NOMO-1 (cell line): ENCODE measurements at regions not wholly inside any gene's neighbourhood (a gene's known extent, or its start where the extent isn't known, plus 50 kb on each side); places are given as distances from the start of the nearest gene placed in this dataset.
"Not testable (repeated sequence)": the region's sequence is repeated elsewhere in the genome, so short reads cannot be mapped to it uniquely, and the experiment has no call there.

Experiments
- DNase-seq, 2 experiments: peaks; one replicate each; lab custom pipeline; 2025; ENCODE audit not compliant: unreplicated experiment in 2 of 2; lab: John Stamatoyannopoulos, UW

DNA sequence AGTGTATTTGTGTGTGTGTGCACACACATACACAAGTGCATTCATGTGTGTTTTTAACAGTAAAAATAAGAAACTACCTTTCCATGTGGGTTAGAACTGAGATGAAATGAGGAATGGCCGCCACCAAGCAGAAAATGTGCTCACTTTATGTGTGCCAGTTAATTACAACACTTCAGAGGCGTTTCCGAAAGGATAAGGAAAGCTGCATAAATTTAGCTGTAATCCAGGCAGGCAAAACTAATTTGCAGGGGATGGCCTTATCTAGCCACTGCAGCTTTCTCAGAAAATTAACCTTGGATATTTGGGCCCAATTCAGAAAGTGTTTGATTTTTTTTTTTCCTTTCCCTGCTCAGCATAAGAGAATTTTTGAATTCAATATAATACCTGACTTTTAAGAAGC, 328.8 kb upstream of the PHF14 start:
- no peak for DNase-seq

DNA sequence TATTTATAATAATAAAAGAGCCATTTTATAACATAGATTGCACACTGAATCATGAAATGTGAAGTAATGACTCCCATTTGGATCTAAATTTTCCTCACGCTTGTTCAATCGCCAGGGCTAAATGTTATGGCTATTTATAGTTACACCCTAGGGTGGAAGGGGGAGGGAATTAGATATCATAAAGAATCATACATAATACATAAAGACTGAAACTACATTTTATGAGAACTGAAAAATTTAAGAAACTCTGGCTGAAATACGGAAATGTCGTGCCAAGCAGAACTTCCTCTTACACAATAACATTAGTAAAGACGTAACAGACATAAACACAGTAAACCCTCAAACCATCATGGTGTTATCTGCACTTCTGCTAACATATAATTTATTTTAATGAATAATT, 327.5 kb upstream of the PHF14 start:
- DNase-seq = peak; percentile 52 to 81

DNA sequence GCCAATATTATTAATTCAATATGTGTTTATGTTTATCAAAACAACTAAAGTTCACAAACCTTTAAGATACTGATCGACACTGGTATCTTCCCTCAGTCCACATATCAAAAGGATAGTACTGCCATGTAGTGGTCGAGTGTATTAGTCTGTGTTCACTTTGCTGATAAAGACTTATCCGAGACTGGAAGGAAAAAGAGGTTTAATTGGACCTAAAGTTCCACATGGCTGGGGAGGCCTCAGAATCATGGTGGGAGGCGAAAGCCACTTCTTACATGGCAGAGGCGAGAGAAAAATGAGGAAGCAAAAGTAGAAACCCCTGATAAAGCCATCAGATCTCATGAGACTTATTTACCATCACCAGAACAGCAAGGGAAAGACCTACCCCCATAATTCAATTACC, 325.4 kb upstream of the PHF14 start:
- DNase-seq = no peak

DNA sequence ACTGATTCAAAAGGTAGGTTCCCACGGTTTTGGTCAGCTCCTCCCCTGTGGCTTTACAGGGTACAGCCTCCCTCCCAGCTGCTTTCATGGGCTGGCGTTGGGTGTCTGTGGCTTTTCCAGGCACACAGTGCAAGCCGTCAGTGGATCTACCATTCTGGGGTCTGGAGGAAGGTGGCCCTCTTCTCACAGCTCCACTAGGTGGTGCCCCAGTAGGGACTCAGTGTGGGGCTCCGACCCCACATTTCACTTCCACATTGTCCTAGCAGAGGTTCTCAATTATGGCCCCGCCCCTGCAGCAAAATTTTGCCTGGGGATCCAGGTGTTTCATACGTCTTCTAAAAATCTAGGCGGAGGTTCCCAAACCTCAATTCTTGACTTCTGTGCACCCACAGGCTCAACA, 324.6 kb upstream of the PHF14 start:
- not testable (repeated sequence) for DNase-seq

DNA sequence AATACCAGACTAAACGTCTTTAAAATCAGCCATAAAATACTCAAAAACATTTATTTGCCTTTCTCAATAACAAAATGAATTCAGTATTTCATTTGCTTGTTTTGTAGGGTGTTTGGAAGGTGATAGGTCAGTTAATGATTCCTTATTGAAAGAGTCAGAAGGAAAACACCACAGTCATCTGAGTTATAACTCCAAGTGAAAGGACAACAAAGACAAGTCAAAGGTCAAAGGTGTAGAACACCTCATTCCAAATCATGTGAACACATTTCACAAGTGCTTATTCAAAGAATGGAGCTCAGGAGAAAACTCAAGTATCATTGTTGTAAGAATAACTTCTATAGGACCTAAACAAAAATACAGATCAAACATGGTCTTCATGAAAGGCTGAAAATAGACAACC, 318.6 kb upstream of the PHF14 start:
- no peak for DNase-seq

DNA sequence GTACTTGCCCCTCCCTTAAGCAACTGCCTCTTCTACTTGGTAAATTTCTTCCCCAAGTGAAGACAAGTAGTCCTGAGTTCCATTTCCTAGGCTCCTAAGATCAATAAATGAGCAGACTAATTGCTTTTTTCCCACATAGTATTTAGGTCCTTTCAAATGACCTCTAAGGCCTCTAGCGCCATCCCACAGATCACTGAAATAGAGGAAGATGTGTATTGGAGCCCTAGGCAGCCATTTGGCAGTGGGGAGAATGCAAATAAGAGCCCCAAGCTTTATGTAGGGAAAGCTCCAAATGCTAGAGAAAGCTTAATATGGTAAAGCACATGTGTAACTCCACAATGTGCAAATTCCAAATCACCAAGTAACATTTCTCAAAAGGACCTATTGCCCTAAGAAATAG, 316.5 kb upstream of the PHF14 start:
- no peak for DNase-seq

DNA sequence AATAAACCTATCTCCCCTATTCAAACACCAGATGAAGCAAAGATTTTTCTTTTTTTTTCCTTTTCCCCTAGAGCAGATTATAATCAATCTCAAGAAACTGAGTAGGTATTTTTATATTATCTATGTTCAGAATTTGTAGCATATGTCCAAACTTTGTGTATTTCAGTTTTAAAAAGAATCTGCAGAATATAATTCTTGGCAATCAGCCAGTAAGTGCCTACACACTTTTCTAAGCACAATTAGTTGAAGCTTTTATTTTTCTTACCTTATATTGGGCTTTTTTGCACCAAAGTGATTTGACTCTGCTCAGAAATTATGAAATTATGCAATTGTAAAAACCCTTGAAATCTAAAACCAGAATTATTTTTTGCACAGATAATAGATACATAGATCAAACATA, 315.8 kb upstream of the PHF14 start:
- no peak for DNase-seq

DNA sequence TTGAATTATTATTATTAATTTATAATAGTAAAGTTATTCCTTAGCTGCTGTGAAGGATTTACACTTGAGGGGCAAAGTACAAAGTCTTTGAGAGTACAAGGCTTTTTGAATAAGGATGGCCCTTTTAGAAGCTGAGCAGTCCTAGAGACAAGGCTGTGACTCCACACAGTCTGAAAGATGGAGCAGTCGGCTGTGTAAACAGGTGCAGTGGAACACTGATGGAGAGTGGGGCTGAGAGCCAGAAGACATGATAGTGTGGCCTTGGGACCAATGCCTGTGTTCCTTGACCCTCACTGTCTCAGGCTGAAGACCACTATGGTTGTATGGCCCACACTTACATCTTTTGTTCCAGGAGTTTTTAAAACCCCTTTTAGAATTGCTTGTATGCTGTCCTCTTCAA, 311.2 kb upstream of the PHF14 start:
- no peak for DNase-seq

DNA sequence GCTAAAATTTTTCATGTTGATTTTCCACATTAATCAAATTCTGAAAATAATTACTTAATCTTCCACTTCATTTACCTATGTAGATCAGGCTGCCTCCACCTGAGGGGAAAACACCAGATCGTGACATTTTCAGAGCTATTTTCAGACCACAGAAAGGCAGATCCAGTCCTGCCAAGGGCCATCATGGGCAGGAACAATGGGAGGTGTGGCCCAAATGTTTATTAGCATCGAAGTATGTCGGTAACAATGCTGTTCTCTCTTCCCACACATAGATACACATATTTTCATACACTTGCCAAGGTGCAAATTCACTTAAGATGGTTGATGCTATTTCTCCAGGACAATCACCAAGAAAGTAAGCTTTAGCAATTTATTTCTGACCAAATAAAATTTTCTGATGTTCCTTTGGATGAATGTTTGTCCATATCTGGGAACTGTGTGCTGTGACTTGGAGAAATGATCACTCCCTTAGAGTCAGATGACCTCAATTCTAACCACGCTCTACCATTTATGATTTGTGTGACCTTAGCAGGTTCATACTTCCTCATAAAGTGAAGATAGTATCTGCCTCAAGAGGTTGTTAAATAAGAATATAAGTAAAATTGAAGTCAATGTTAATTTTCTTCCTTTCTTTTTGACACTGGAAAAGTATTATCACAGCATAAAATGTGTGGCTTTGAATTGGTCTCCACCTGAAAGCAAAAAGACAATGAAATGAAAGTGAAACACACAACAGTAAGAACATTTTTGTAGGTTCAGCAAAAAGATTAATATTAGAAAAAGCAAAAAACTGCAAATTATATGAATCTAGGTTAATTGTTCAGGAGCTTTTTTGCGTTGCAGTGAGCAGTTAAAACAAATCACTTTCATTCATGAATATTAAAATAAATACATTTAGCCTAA, 310.4 kb upstream of the PHF14 start:
- DNase-seq = no peak

DNA sequence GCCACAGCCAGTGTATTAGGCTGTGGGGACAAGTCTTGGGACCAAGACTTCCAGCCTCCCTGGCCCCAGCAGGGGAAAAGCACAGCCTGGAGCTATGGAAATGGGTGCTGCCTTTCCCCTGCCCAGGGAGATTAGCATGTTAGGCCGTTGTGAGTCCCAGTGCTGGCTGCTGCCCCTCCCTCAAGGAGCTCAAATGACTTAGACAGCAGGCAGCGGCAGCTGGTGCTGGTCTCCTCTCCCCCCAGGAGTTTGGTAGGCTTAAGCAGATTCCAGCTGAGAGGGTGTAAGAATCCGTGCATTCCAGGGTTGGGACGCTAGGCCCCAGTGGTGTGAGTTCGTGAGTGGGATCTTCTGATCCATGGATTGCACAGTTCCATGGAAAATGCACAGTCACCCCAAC, 301.5 kb upstream of the PHF14 start:
- no peak for DNase-seq

DNA sequence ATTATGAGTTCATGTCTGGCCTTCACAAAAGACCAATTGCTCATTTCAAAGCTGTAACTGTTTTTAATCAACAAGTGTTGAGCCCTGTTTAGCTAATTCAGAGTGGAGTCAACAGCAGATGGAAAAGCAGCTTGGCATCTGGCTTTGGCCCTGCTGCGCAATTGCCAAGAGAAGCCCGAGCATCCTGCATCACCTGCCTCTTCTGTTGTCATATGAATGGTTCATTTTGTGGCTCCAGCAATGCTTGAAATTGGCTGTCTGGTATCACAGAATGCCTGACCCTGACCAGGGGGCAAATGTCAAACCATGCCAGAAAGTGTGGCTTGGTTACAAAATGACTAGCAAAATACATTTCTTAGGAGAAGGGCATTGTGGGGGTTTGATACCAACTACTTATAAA, 296.5 kb upstream of the PHF14 start:
- DNase-seq = no peak

DNA sequence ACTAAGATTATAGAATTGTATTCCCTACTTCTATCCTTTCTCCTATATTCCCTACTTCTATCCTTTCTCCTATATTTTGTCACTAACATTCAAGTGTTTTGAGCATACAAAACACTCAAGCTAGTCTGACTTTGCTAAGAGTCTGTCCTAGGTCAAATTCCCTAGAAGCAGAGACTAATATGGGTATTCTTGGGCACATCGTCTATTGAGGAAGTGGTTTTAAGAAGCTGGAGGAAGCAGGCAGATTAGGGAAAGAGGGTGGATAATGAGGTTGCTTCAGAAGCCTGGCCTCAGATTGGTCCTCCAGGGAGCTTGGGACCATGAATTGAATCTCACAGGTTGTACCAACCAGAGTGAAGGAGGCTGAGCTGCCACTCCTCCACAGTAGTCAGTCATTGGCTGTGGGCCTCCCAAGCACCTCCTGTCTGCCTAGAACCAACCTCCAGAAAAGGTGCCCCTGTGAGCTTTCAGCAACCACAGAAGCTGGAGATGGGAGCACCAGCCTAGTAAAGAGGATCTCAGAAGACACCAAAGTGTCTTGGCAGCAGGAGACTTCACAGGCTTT, 295.9 kb upstream of the PHF14 start:
- no peak for DNase-seq

DNA sequence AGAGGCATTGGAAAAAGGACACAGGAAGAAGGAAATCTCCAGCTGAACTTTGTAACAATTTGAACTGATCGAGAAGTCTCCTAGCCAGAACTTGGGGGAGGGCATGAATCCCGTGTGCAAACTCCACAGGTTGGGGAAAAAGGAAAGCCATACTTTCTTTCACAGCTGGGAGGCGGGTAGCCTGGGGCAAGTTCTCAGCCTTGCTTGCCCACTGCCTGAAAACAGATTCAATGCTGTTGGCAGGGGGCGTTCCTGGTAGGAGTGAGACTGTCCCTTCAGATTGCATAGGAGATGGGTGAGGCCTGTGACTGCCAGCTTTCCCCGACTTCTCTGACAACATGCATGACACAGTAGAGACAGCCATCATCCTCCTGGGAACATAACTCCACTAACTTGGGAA, 289.1 kb upstream of the PHF14 start:
- no peak for DNase-seq

DNA sequence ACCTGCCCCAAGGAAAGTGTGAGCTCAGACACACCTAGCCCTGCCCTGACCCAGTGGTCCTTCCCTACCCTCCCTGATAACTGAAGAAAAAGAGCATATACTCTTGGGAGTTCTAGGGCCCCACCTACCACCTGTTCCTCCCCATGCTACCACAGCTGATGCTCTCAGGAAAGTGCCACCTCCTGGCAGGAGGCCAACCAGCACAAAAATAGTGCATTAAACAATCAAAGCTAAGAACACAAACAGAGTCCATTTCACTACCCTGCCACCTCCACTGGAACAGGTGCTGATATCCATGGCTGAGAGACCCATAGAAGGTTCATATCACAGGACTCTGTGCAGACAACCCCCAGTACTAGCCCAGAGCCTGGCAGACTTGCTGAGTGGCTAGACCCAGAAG, 288.6 kb upstream of the PHF14 start:
- no peak for DNase-seq

DNA sequence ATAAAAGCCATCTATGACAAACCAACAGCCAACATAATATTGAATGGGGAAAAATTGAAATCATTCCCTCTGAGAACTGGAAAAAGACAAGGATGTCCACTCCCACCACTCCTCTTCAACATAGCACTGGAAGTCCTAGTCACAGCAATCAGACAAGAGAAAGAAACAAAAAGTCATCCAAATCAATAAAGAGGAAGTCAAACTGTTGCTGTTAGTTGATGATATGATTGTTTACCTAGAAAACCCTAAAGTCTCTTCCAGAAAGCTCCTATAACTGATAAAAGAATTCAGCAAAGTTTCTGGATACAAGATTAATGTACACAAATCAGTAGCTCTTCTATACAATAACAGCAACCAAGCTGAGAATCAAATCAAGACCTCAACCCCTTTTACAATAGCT, 285.1 kb upstream of the PHF14 start:
- no peak for DNase-seq

DNA sequence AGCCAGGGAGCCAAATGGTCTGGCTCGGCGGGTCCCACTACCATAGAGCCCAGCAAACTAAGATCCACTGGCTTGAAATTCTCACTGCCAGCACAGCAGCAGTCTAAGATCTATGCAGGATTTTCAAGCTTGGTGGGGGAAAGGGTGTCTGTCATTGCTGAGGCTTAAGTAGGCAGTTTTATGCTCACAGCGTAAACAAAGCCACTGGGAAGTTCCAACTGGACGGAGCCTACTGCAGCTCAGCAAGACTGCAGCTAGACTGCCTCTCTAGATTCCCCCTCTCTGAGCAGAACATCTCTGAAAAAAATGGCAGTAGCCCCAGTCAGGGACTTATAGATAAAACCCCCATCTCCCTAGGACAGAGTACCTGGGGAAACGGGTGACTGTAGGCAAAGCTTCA, 277.6 kb upstream of the PHF14 start:
- no peak for DNase-seq

DNA sequence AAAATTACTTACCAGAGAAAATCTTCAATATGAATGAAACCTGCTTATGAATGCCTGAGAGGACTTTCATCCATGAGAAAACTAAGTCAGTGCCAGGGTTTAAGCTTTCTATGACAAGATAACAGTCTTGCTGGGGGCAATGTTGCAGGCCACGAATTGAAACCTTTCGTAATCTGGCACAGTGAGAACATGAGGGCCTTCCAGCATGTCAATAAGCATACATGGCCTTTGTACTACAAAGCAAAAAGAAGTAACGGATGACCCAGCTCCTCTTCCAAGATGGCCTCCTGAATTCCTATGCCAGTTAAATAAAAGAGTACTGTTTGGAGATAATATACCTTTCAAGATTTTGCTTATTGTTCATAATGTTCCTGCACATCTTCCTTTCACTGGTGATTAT, 270.6 kb upstream of the PHF14 start:
- no peak for DNase-seq

DNA sequence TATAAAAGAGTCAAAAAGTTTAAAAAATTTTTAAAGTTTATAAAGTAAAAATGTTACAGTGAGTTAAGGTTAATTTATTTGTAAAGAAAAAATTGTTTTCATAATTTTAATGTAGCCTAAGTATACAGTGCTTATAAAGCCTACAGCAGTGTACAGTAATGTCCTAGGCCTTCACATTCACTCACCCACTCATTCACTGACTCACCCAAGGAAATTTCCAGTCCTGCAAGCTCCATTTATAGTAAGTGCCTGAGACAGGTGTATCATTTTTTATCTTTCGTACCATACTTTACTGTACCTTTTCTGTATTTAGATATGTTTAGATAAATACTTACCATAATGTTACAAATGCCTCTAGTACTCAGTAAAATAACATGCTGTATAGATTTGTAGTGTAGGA, 269.7 kb upstream of the PHF14 start:
- no peak for DNase-seq

DNA sequence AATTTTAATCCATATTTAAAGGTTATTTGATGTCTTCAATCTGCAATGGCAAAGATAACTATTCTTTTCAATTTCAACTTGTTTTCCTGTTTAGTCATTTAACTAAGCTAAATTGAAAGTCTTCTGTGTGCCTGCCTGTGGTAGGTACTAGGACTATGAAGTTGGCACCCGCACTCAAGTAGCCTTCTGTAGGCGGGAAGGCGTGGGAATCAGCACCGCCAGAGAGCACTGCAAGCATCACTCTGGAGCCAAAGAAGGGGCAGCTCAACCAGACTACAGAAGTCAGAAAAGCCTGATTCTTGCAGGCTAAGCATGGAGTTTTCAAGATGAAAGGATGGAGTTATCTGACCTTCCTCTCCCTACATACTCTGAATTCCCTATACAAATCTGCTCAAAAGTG, 269.0 kb upstream of the PHF14 start:
- DNase-seq = no peak

DNA sequence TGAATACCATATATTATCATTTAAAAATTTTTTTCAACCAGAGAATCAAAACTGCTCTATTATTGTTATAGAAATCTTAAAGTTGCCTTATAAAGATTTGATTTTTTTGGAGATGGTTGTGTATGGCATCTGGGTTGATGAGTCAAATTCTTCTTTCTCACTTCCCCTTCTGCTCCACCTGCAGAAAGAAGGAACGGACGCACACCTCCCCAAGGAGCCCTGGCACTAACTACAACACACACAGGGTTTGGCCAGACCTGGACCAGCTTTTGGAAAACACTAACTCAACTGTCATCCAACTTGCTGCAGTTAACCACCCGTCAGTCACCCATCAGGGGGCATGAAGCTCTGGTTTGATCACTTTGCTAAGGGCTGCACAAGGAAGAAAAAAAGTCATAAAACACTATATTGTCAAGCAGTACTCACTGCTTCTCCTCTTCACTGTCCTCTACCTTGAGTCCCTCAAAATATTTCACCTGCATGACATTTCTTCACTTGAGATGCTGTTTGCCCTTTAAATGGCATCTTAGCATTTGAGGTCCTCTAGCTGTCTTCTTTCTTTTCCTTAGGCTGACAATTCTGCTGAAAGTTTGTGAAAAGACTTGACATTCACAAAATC, 266.7 kb upstream of the PHF14 start:
- DNase-seq = no peak

DNA sequence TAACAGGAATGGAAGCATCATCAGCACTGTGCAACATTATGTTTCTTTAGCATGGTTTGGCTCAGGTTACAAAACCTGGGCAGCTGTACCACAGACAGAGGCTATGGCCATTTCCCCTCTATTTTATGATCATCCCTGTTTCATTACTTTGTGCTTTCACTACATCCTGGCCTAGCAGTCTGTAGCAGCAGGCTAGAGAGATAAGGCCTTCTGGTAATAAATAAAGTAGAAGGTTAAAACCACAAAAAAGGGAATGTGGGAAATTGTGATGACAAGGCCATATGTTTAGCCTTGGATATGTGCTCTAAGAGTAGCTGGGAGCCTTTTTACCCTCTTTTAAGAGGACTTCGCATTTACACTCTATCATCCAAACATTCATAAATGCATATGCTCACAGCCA, 266.2 kb upstream of the PHF14 start:
- no peak for DNase-seq

DNA sequence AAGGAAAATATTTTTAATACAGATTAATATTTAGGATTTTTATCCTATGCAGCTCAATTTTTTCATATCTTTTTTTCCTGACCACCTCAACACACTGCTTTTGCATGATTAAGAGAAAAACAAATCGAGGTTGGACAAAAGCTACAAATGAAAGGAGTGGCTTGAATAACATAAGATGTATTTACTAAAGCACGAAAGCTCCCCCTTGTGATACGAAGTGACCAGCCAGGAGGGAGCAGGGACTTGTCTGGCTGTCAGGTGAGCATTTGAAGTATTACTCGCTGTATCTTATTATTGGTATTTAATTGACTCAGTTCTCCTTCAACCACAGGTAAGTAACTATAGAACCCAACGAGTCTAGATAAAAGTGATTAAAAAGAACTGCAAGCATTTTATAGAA, 265.2 kb upstream of the PHF14 start:
- peak in 1 of 2 experiments; percentile 10 for DNase-seq
